Osteoblast (primary cell): ENCODE measurements at regions not wholly inside any gene's neighbourhood (a gene's known extent, or its start where the extent isn't known, plus 50 kb on each side); places are given as distances from the start of the nearest gene placed in this dataset.

Experiments
- DNase-seq: peaks from one replicate; pipeline ENCODE4 v3.0.0; 2011; ENCODE audit warnings: low spot score, mixed read lengths; ENCODE audit not compliant: insufficient read length; ENCODE audit errors: missing footprints
- H2AFZ ChIP-seq: 2 replicates; pipeline ENCODE4 v1.6.0; 2011; ENCODE audit warnings: mild to moderate bottlenecking, low read length
- H3K27ac ChIP-seq: 2 replicates; pipeline ENCODE4 v1.5.1; 2011; ENCODE audit warnings: mild to moderate bottlenecking, low read depth, low read length, moderate library complexity
- H3K27me3 ChIP-seq: 2 replicates; pipeline ENCODE4 v1.6.0; 2012; ENCODE audit warnings: mild to moderate bottlenecking, control low read depth, inconsistent platforms, low read length, moderate library complexity; ENCODE audit not compliant: insufficient read depth
- H3K36me3 ChIP-seq: 2 replicates; pipeline ENCODE4 v1.5.1; 2011; ENCODE audit warnings: mild to moderate bottlenecking, low read length, control low read depth, moderate library complexity; ENCODE audit not compliant: insufficient read depth
- H3K4me1 ChIP-seq: 2 replicates; pipeline ENCODE4 v1.5.1; 2011; ENCODE audit warnings: mild to moderate bottlenecking, low read length, control low read depth, moderate library complexity; ENCODE audit not compliant: insufficient read depth
- H3K4me2 ChIP-seq: 2 replicates; pipeline ENCODE4 v1.6.0; 2011; ENCODE audit warnings: mild to moderate bottlenecking, low read length; ENCODE audit not compliant: insufficient read depth
- H3K4me3 ChIP-seq: fragments of 200-600 bp; sonication (generic); 3 replicates; pipeline ENCODE4 v1.5.1; 2012; ENCODE audit warnings: mild to moderate bottlenecking, low read length, inconsistent platforms; ENCODE audit not compliant: insufficient read depth
- H3K79me2 ChIP-seq: 2 replicates; pipeline ENCODE4 v1.6.0; 2012; ENCODE audit warnings: mild to moderate bottlenecking, low read length, control low read depth, inconsistent platforms; ENCODE audit not compliant: insufficient read depth
- H3K9me3 ChIP-seq: 2 replicates; pipeline ENCODE4 v1.5.1; 2011; ENCODE audit warnings: low read depth, low read length, control low read depth
- H4K20me1 ChIP-seq: 2 replicates; pipeline ENCODE4 v1.6.0; 2012; ENCODE audit warnings: mild to moderate bottlenecking, low read length, control low read depth; ENCODE audit not compliant: insufficient read depth
- CTCF ChIP-seq: IDR thresholded peaks from 2 replicates; pipeline ENCODE4 v1.5.1; 2011; ENCODE audit warnings: mild to moderate bottlenecking, low read depth, low read length, moderate library complexity; ENCODE audit errors: extremely low read depth

- Histone ChIP-seq H3K27me3 (no peaks in the 10 kb centered on the region), H3K36me3 (no peaks in the 10 kb centered on the region), H3K4me1 (peaks cover 13% of the 10 kb centered on the region), H4K20me1 (no peaks in the 10 kb centered on the region), H3K4me2 (no peak overlapping the region), H2AFZ (no peak overlapping the region), H3K27ac (no peak overlapping the region), H3K79me2 (no peaks in the 10 kb centered on the region), H3K9me3 (no peaks in the 10 kb centered on the region), H3K4me3 (no peak overlapping the region)
- DNase-seq, result no peak
- TF ChIP-seq CTCF, result no peak
Measured at GRCh38 chr14:99039331-99040041, 232.5 kb downstream of the BCL11B start.

- TF ChIP-seq CTCF, result no peak
- no peak for DNase-seq
- Histone ChIP-seq H3K4me2 (no peak overlapping the region), H3K4me1 (peaks cover 13% of the 10 kb centered on the region), H3K9me3 (no peaks in the 10 kb centered on the region), H3K36me3 (no peaks in the 10 kb centered on the region), H3K27me3 (no peaks in the 10 kb centered on the region), H3K79me2 (no peaks in the 10 kb centered on the region), H3K27ac (no peak overlapping the region), H4K20me1 (no peaks in the 10 kb centered on the region), H2AFZ (no peak overlapping the region), H3K4me3 (no peak overlapping the region)
Measured at GRCh38 chr14:99040052-99040451, 231.9 kb downstream of the BCL11B start.

GRCh38 chr14:99040711-99041110, 231.3 kb downstream of the BCL11B start:
- H3K4me1 ChIP-seq, result peaks cover 6% of the 10 kb centered on the region
- no peaks in the 10 kb centered on the region for H3K9me3 ChIP-seq
- TF ChIP-seq CTCF, result no peak
- H3K36me3 ChIP-seq, result no peaks in the 10 kb centered on the region
- H3K27ac ChIP-seq, result no peak overlapping the region
- no peaks in the 10 kb centered on the region for H4K20me1 ChIP-seq
- no peak overlapping the region for H3K4me3 ChIP-seq
- DNase-seq, result no peak
- no peaks in the 10 kb centered on the region for H3K27me3 ChIP-seq
- no peaks in the 10 kb centered on the region for H3K79me2 ChIP-seq
- no peak overlapping the region for H3K4me2 ChIP-seq
- no peak overlapping the region for H2AFZ ChIP-seq

- Histone ChIP-seq H2AFZ (no peak overlapping the region), H3K27me3 (no peaks in the 10 kb centered on the region), H3K79me2 (no peaks in the 10 kb centered on the region), H3K36me3 (no peaks in the 10 kb centered on the region), H4K20me1 (no peaks in the 10 kb centered on the region), H3K4me2 (no peak overlapping the region), H3K27ac (no peak overlapping the region), H3K9me3 (no peaks in the 10 kb centered on the region), H3K4me3 (no peak overlapping the region), H3K4me1 (peaks cover 3% of the 10 kb centered on the region)
- TF ChIP-seq CTCF, result no peak
- no peak for DNase-seq
Measured at GRCh38 chr14:99041141-99041819, 230.7 kb downstream of the BCL11B start.
